Hepatocyte (in vitro differentiated cells): ENCODE measurements at regions not wholly inside any gene's neighbourhood (a gene's known extent, or its start where the extent isn't known, plus 50 kb on each side); places are given as distances from the start of the nearest gene placed in this dataset.

Source experiments
- DNase-seq: peaks from one replicate; pipeline ENCODE4 v3.0.0-alpha.2; 2016; ENCODE audit warnings: low spot score
- H2AFZ ChIP-seq: fragments of 200-600 bp; sonication (generic); 2 replicates; pipeline ENCODE4 v1.6.0; 2016; ENCODE audit warnings: antibody characterized with exemption, mild to moderate bottlenecking
- H3K27ac ChIP-seq: fragments of 200-600 bp; sonication (generic); 2 replicates; pipeline ENCODE4 v1.5.1; 2016; ENCODE audit warnings: mild to moderate bottlenecking
- H3K27me3 ChIP-seq: fragments of 200-600 bp; sonication (generic); 2 replicates; pipeline ENCODE4 v1.6.1; 2016
- H3K36me3 ChIP-seq: fragments of 200-600 bp; sonication (generic); replicated peaks from 2 replicates; pipeline ENCODE4 v1.5.1; 2016; ENCODE audit warnings: low read depth; ENCODE audit not compliant: insufficient read depth
- H3K4me1 ChIP-seq: fragments of 200-600 bp; sonication (generic); 2 replicates; pipeline ENCODE4 v1.5.1; 2016; ENCODE audit warnings: mild to moderate bottlenecking, moderate library complexity; ENCODE audit not compliant: insufficient read depth
- H3K4me2 ChIP-seq: fragments of 200-600 bp; sonication (generic); 2 replicates; pipeline ENCODE4 v1.6.0; 2016
- H3K4me3 ChIP-seq: fragments of 200-600 bp; sonication (generic); 2 replicates; pipeline ENCODE4 v1.5.1; 2016; ENCODE audit warnings: mild to moderate bottlenecking
- H3K79me2 ChIP-seq: fragments of 200-600 bp; sonication (generic); 2 replicates; pipeline ENCODE4 v1.6.0; 2017; ENCODE audit warnings: mild to moderate bottlenecking
- H3K9me2 ChIP-seq: fragments of 200-600 bp; sonication (generic); replicated peaks from 2 replicates; pipeline ENCODE4 v1.6.0; 2017; ENCODE audit warnings: mild to moderate bottlenecking; ENCODE audit not compliant: insufficient read depth
- H3K9me3 ChIP-seq: fragments of 200-600 bp; sonication (generic); 2 replicates; pipeline ENCODE4 v1.5.1; 2016; ENCODE audit warnings: low read depth, mild to moderate bottlenecking
- H4K20me1 ChIP-seq: fragments of 200-600 bp; sonication (generic); 2 replicates; pipeline ENCODE4 v1.6.0; 2016; ENCODE audit warnings: mild to moderate bottlenecking; ENCODE audit not compliant: insufficient read depth, poor library complexity, severe bottlenecking
- EZH2 ChIP-seq: fragments of 200-600 bp; sonication (generic); IDR thresholded peaks from 2 replicates; pipeline ENCODE4 v1.6.1; 2016; ENCODE audit warnings: antibody characterized with exemption, mild to moderate bottlenecking, borderline replicate concordance
- EZH2phosphoT487 ChIP-seq: fragments of 200-600 bp; sonication (generic); IDR thresholded peaks from one replicate; pipeline ENCODE4 v1.6.1; 2018; ENCODE audit warnings: antibody characterized with exemption, mild to moderate bottlenecking, low read depth, moderate library complexity; ENCODE audit not compliant: unreplicated experiment, severe bottlenecking
- WGBS: methylation state at CpG from one replicate; pipeline ENCODE4 v1.1.6; 2016; ENCODE audit warnings: low lambda C conversion rate; ENCODE audit errors: missing lambda C conversion rate; 5-methylcytosine and 5-hydroxymethylcytosine counted together
- TF ChIP-seq, protein P1 (sequence below): fragments of 200-600 bp; sonication (generic); IDR thresholded peaks from 2 replicates; pipeline ENCODE4 v1.5.1; 2016; ENCODE audit warnings: antibody characterized with exemption, mild to moderate bottlenecking; ENCODE audit not compliant: poor library complexity

DNA sequence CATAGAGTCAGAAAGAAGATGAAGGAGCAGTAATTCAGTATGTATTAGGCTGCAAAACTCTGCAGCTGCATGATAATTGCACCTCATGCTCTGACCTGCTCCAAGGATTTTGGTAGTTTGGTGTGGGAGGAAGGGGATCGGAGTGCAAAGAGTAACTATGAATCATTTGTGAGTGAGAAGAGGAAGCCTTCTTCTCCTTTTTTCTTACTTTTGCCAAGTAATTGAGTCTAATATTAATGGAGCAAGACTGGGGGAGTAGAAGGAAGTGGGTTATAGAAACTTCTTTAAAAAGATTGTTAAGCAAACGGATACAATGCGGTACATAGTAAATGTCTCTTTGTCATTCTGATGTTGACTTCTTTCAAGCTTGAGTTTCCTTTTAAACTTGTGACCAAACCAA is 276.5 kb downstream of the EDEM1 start:
- TF ChIP-seq EZH2phosphoT487 (no peak), EZH2 (no peak)
- TF ChIP-seq, protein P1, sequence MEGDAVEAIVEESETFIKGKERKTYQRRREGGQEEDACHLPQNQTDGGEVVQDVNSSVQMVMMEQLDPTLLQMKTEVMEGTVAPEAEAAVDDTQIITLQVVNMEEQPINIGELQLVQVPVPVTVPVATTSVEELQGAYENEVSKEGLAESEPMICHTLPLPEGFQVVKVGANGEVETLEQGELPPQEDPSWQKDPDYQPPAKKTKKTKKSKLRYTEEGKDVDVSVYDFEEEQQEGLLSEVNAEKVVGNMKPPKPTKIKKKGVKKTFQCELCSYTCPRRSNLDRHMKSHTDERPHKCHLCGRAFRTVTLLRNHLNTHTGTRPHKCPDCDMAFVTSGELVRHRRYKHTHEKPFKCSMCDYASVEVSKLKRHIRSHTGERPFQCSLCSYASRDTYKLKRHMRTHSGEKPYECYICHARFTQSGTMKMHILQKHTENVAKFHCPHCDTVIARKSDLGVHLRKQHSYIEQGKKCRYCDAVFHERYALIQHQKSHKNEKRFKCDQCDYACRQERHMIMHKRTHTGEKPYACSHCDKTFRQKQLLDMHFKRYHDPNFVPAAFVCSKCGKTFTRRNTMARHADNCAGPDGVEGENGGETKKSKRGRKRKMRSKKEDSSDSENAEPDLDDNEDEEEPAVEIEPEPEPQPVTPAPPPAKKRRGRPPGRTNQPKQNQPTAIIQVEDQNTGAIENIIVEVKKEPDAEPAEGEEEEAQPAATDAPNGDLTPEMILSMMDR, result no peak
- Histone ChIP-seq H4K20me1 (no peaks in the 10 kb centered on the region), H3K27me3 (no peaks in the 10 kb centered on the region), H3K4me2 (no peak overlapping the region), H3K27ac (no peak overlapping the region), H3K9me3 (no peaks in the 10 kb centered on the region), H2AFZ (no peak overlapping the region), H3K4me1 (no peaks in the 10 kb centered on the region), H3K4me3 (no peak overlapping the region), H3K9me2 (no peaks in the 10 kb centered on the region), H3K79me2 (no peaks in the 10 kb centered on the region), H3K36me3 (no peaks in the 10 kb centered on the region)
- 87% methylated on average over 3 of the region's 3 CpGs for WGBS
- DNase-seq, result no peak

DNA sequence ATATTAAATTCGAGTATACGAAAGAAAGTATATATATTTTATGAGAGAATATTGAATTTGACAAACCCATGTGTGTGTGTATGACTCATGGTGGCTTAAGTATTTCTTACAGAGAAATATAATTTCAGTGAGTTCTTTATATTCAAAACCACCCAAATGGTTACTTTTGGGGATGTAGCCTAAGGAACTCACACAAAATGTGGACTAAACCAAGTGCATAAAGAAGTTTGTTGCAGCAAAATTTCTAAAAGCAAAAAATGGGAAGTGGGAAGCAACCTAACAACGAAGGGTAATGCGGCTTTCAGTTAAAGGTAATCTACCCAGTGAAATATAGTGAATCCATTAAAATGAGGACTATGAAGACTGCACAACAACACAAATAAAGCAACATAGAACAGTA is 277.1 kb downstream of the EDEM1 start:
- no peaks in the 10 kb centered on the region for H3K36me3 ChIP-seq
- no peaks in the 10 kb centered on the region for H3K9me3 ChIP-seq
- no peaks in the 10 kb centered on the region for H3K27me3 ChIP-seq
- H3K4me3 ChIP-seq, result no peak overlapping the region
- no peaks in the 10 kb centered on the region for H3K4me1 ChIP-seq
- no peak overlapping the region for H3K4me2 ChIP-seq
- 95% methylated on average over 4 of the region's 4 CpGs for WGBS
- H3K9me2 ChIP-seq, result no peaks in the 10 kb centered on the region
- no peaks in the 10 kb centered on the region for H3K79me2 ChIP-seq
- H4K20me1 ChIP-seq, result no peaks in the 10 kb centered on the region
- TF ChIP-seq EZH2 (no peak), EZH2phosphoT487 (no peak)
- TF ChIP-seq, protein P1, result no peak
- H3K27ac ChIP-seq, result no peak overlapping the region
- no peak overlapping the region for H2AFZ ChIP-seq
- DNase-seq, result no peak

DNA sequence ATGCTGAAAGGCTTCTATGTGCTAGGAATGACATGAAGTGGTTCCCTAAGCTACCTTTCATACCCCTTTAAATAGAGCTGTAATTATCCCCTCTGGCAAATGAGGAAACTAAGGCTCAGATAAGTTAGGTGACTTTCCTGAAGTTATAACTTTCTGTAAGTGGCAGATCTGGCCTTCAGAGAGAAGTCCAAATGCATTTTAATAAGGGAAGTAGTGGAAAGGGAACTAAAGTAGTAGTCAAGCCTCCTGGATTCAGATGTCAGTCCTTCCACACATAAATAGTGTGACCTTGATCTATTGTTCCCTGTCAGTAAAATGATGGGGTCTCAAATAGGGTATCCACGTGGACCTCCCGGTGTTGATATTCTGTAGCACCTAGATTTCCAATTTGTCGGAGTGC is 277.7 kb downstream of the EDEM1 start:
- no peak overlapping the region for H3K27ac ChIP-seq
- DNase-seq, result no peak
- H3K4me3 ChIP-seq, result no peak overlapping the region
- no peaks in the 10 kb centered on the region for H3K27me3 ChIP-seq
- no peak for TF ChIP-seq EZH2phosphoT487
- no peak for TF ChIP-seq EZH2
- TF ChIP-seq, protein P1, result no peak
- no peaks in the 10 kb centered on the region for H3K79me2 ChIP-seq
- no peaks in the 10 kb centered on the region for H3K9me2 ChIP-seq
- H3K4me1 ChIP-seq, result no peaks in the 10 kb centered on the region
- H2AFZ ChIP-seq, result no peak overlapping the region
- H3K9me3 ChIP-seq, result no peaks in the 10 kb centered on the region
- H3K4me2 ChIP-seq, result no peak overlapping the region
- WGBS, result 93% methylated on average over 3 of the region's 3 CpGs
- no peaks in the 10 kb centered on the region for H4K20me1 ChIP-seq
- H3K36me3 ChIP-seq, result no peaks in the 10 kb centered on the region

DNA sequence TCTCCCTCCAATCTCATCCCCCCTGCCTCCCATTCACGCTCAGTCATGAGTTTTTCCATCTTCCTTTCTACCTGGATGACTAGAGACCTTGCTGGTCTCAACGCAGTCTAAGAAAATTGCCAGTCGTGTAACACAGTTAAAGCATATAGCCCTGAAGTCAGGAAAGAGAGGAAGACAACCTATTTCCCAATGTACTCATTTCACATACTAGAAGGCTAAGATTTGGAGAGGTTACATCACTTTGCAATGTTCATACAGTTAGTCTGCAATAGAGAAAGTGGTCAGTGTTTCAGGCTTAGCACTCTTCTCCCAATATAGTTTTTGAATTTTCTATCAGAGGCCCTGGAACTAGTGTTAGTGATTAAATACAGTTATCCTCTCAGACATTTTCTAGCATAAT is 278.6 kb downstream of the EDEM1 start:
- Histone ChIP-seq H3K27ac (no peak overlapping the region), H3K4me2 (no peak overlapping the region), H3K9me3 (no peaks in the 10 kb centered on the region), H3K4me1 (no peaks in the 10 kb centered on the region), H3K36me3 (no peaks in the 10 kb centered on the region), H3K9me2 (no peaks in the 10 kb centered on the region), H3K27me3 (no peaks in the 10 kb centered on the region), H4K20me1 (no peaks in the 10 kb centered on the region), H3K4me3 (no peak overlapping the region), H2AFZ (no peak overlapping the region), H3K79me2 (no peaks in the 10 kb centered on the region)
- WGBS, result 97% methylated on average over 3 of the region's 3 CpGs
- TF ChIP-seq, protein P1, result no peak
- no peak for TF ChIP-seq EZH2
- TF ChIP-seq EZH2phosphoT487, result no peak
- DNase-seq, result no peak
